CD4-positive, alpha-beta T cell treated with Interleukin-21 for 1 hour (primary cell): ENCODE measurements at regions not wholly inside any gene's neighbourhood (a gene's known extent, or its start where the extent isn't known, plus 50 kb on each side); places are given as distances from the start of the nearest gene placed in this dataset.
"Not testable (repeated sequence)": the region's sequence is repeated elsewhere in the genome, so short reads cannot be mapped to it uniquely, and the experiment has no call there.

Experiments used
- DNase-seq: peaks from one replicate; pipeline ENCODE4 v3.0.0-alpha.2; 2020

- DNase-seq = no peak
Measured at GRCh38 chr9:80500300-80500699, 928.5 kb downstream of the TLE4 start.

GRCh38 chr9:80498001-80498555 is 926.3 kb downstream of the TLE4 start:
- DNase-seq = no peak

- DNase-seq = no peak
Measured at GRCh38 chr9:80496901-80497556, 925.3 kb downstream of the TLE4 start.

GRCh38 chr9:80493258-80493657 is 921.5 kb downstream of the TLE4 start:
- DNase-seq = no peak

- no peak for DNase-seq
Measured at GRCh38 chr9:80492221-80492620, 920.5 kb downstream of the TLE4 start.

GRCh38 chr9:80491086-80491696 is 919.4 kb downstream of the TLE4 start:
- DNase-seq = no peak

- no peak for DNase-seq
Measured at GRCh38 chr9:80489329-80489728, 917.6 kb downstream of the TLE4 start.

- no peak for DNase-seq
Measured at GRCh38 chr9:80485420-80486250, 913.9 kb downstream of the TLE4 start.

GRCh38 chr9:80482251-80482650 is 910.5 kb downstream of the TLE4 start:
- DNase-seq = not testable (repeated sequence)

GRCh38 chr9:80467632-80468031 is 895.9 kb downstream of the TLE4 start:
- no peak for DNase-seq

- DNase-seq = no peak
Measured at GRCh38 chr9:80465556-80465955, 893.8 kb downstream of the TLE4 start.

- no peak for DNase-seq
Measured at GRCh38 chr9:80449513-80449912, 877.7 kb downstream of the TLE4 start.

- no peak for DNase-seq
Measured at GRCh38 chr9:80448996-80449395, 877.2 kb downstream of the TLE4 start.

- no peak for DNase-seq
Measured at GRCh38 chr9:80447876-80448275, 876.1 kb downstream of the TLE4 start.

- DNase-seq = no peak
Measured at GRCh38 chr9:80440724-80441123, 869.0 kb downstream of the TLE4 start.

GRCh38 chr9:80437825-80438224 is 866.1 kb downstream of the TLE4 start:
- DNase-seq = no peak

GRCh38 chr9:80437091-80437640 is 865.4 kb downstream of the TLE4 start:
- DNase-seq = no peak

GRCh38 chr9:80435591-80435990 is 863.8 kb downstream of the TLE4 start:
- DNase-seq = no peak

- no peak for DNase-seq
Measured at GRCh38 chr9:80426992-80427391, 855.2 kb downstream of the TLE4 start.

GRCh38 chr9:80417211-80417773 is 845.5 kb downstream of the TLE4 start:
- no peak for DNase-seq

- no peak for DNase-seq
Measured at GRCh38 chr9:80410106-80410505, 838.3 kb downstream of the TLE4 start.

GRCh38 chr9:80407220-80407619 is 835.5 kb downstream of the TLE4 start:
- no peak for DNase-seq

- DNase-seq = no peak
Measured at GRCh38 chr9:80401243-80401642, 829.5 kb downstream of the TLE4 start.
